ENCODE measurements at regions not wholly inside any gene's neighbourhood (a gene's known extent, or its start where the extent isn't known, plus 50 kb on each side); places are given as distances from the start of the nearest gene placed in this dataset.

GRCh38 chr5:3518576-3518975 lies 77.1 kb upstream of the IRX1 start:
- Histone ChIP-seq H3K4me3 (no peak overlapping the region), H3K9me3 (no peaks in the 10 kb centered on the region), H3K27me3 (no peaks in the 10 kb centered on the region), H3K36me3 (no peaks in the 10 kb centered on the region), H3K27ac (no peak overlapping the region), H3K4me1 (no peaks in the 10 kb centered on the region)
- TF ChIP-seq CTCF (IDR thresholded peaks at IDR 0.05) = no peak
- no peak for TF ChIP-seq POLR2AphosphoS5 (IDR thresholded peaks at IDR 0.05)
- no peak for TF ChIP-seq POLR2A (IDR thresholded peaks at IDR 0.05)
- intact Hi-C loops (cut with DNase I; ENCODE audit: low total_unique reads) = no loop called here
- no peak for DNase-seq (ENCODE audit: low spot score in 2 of 2)

GRCh38 chr5:3518051-3518450 lies 77.6 kb upstream of the IRX1 start:
- H3K9me3 ChIP-seq = no peaks in the 10 kb centered on the region

GRCh38 chr5:3517348-3517747 lies 78.3 kb upstream of the IRX1 start:
- no peak for DNase-seq (ENCODE audit: low spot score in 2 of 2)
- Histone ChIP-seq H3K4me1 (no peaks in the 10 kb centered on the region), H3K4me3 (no peak overlapping the region), H3K27ac (no peak overlapping the region), H3K27me3 (no peaks in the 10 kb centered on the region), H3K36me3 (no peaks in the 10 kb centered on the region), H3K9me3 (no peaks in the 10 kb centered on the region)
- TF ChIP-seq POLR2A (IDR thresholded peaks at IDR 0.05) = no peak
- no peak for TF ChIP-seq POLR2AphosphoS5 (IDR thresholded peaks at IDR 0.05)
- TF ChIP-seq CTCF (IDR thresholded peaks at IDR 0.05) = no peak
- intact Hi-C loops (cut with DNase I; ENCODE audit: low total_unique reads) = no loop called here

More at GRCh38 chr5:3518051-3518450, 77.6 kb upstream of the IRX1 start:
- Histone ChIP-seq H3K4me1 (no peaks in the 10 kb centered on the region), H3K36me3 (no peaks in the 10 kb centered on the region), H3K4me3 (no peak overlapping the region), H3K27me3 (no peaks in the 10 kb centered on the region), H3K27ac (no peak overlapping the region)
- no peak for DNase-seq (ENCODE audit: low spot score in 2 of 2)
- TF ChIP-seq POLR2AphosphoS5 (IDR thresholded peaks at IDR 0.05) (no peak), POLR2A (IDR thresholded peaks at IDR 0.05) (no peak), CTCF (IDR thresholded peaks at IDR 0.05) (no peak)
- intact Hi-C loops (cut with DNase I; ENCODE audit: low total_unique reads) = no loop called here

- no peaks in the 10 kb centered on the region for H3K4me1 ChIP-seq
- TF ChIP-seq CTCF (IDR thresholded peaks at IDR 0.05) (no peak), POLR2A (IDR thresholded peaks at IDR 0.05) (no peak), POLR2AphosphoS5 (IDR thresholded peaks at IDR 0.05) (no peak)
Measured at GRCh38 chr5:3512361-3513095, 83.1 kb upstream of the IRX1 start.

GRCh38 chr5:3511934-3512333 lies 83.7 kb upstream of the IRX1 start:
- DNase-seq (ENCODE audit: low spot score in 2 of 2) = no peak
- Histone ChIP-seq H3K4me1 (no peaks in the 10 kb centered on the region), H3K9me3 (peaks cover 0 to 4% of the 10 kb centered on the region in 2 donors), H3K27me3 (no peaks in the 10 kb centered on the region), H3K4me3 (no peak overlapping the region), H3K36me3 (no peaks in the 10 kb centered on the region), H3K27ac (no peak overlapping the region)
- TF ChIP-seq POLR2A (IDR thresholded peaks at IDR 0.05) = no peak
- no peak for TF ChIP-seq CTCF (IDR thresholded peaks at IDR 0.05)
- no peak for TF ChIP-seq POLR2AphosphoS5 (IDR thresholded peaks at IDR 0.05)
- intact Hi-C loops (cut with DNase I; ENCODE audit: low total_unique reads) = no loop called here

More at GRCh38 chr5:3512361-3513095, 83.1 kb upstream of the IRX1 start:
- H3K36me3 ChIP-seq = no peaks in the 10 kb centered on the region
- peaks cover 0 to 4% of the 10 kb centered on the region in 2 donors for H3K9me3 ChIP-seq
- intact Hi-C loops (cut with DNase I; ENCODE audit: low total_unique reads) = no loop called here
- H3K27me3 ChIP-seq = no peaks in the 10 kb centered on the region
- no peak overlapping the region for H3K4me3 ChIP-seq
- DNase-seq (ENCODE audit: low spot score in 2 of 2) = no peak
- no peak overlapping the region for H3K27ac ChIP-seq

Data from breast epithelium (tissue), 4 donors.